Activated T-helper 17 cell treated with anti-CD3 and anti-CD28 coated beads, Interleukin-2, amount 50 U/mL, for 72 hours (primary cell): ENCODE measurements at regions not wholly inside any gene's neighbourhood (a gene's known extent, or its start where the extent isn't known, plus 50 kb on each side); places are given as distances from the start of the nearest gene placed in this dataset.

Experiments used
- ATAC-seq: fragments of 150-1000 bp; cut with Tn5 transposase; replicated peaks from 2 replicates; pipeline ENCODE4 v1.10.0; 2021; ENCODE audit warnings: mild to moderate bottlenecking, moderate library complexity
- H3K27ac Mint-ChIP-seq: one replicate; pipeline ENCODE4 v1.8.0; 2022; ENCODE audit warnings: mixed read lengths
- H3K27me3 Mint-ChIP-seq: one replicate; pipeline ENCODE4 v1.8.0; 2022; ENCODE audit warnings: mixed read lengths
- H3K36me3 Mint-ChIP-seq: one replicate; pipeline ENCODE4 v1.8.0; 2022; ENCODE audit warnings: low read depth, mild to moderate bottlenecking, mixed read lengths
- H3K4me1 Mint-ChIP-seq: one replicate; pipeline ENCODE4 v1.8.0; 2022; ENCODE audit warnings: mixed read lengths
- H3K4me3 Mint-ChIP-seq: one replicate; pipeline ENCODE4 v1.8.0; 2022; ENCODE audit warnings: mild to moderate bottlenecking, mixed read lengths
- H3K9me3 Mint-ChIP-seq: one replicate; pipeline ENCODE4 v1.8.0; 2022; ENCODE audit warnings: mixed read lengths

GRCh38 chr3:168156479-168156878 lies 60.8 kb upstream of the GOLIM4 start:
- ATAC-seq = no peak
- H3K27ac Mint-ChIP-seq = no peak overlapping the region
- peaks cover 3% of the 10 kb centered on the region for H3K9me3 Mint-ChIP-seq
- H3K27me3 Mint-ChIP-seq = peaks cover 24% of the 10 kb centered on the region
- no peaks in the 10 kb centered on the region for H3K4me1 Mint-ChIP-seq
- no peaks in the 10 kb centered on the region for H3K36me3 Mint-ChIP-seq
- H3K4me3 Mint-ChIP-seq = no peak overlapping the region

- no peak for ATAC-seq
- Mint-ChIP-seq H3K36me3 (no peaks in the 10 kb centered on the region), H3K4me1 (no peaks in the 10 kb centered on the region), H3K9me3 (peaks cover 3% of the 10 kb centered on the region), H3K27me3 (peaks cover 24% of the 10 kb centered on the region), H3K4me3 (no peak overlapping the region), H3K27ac (no peak overlapping the region)
Measured at GRCh38 chr3:168155303-168155702, 59.6 kb upstream of the GOLIM4 start.

GRCh38 chr3:168154089-168154488 lies 58.4 kb upstream of the GOLIM4 start:
- Mint-ChIP-seq H3K36me3 (no peaks in the 10 kb centered on the region), H3K27me3 (peaks cover 24% of the 10 kb centered on the region), H3K27ac (no peak overlapping the region), H3K4me1 (no peaks in the 10 kb centered on the region), H3K4me3 (no peak overlapping the region), H3K9me3 (peaks cover 3% of the 10 kb centered on the region)
- no peak for ATAC-seq

- H3K4me3 Mint-ChIP-seq = no peak overlapping the region
- H3K9me3 Mint-ChIP-seq = peaks cover 3% of the 10 kb centered on the region
Measured at GRCh38 chr3:168152149-168152548, 56.4 kb upstream of the GOLIM4 start.

More at GRCh38 chr3:168152149-168152548, 56.4 kb upstream of the GOLIM4 start:
- no peaks in the 10 kb centered on the region for H3K4me1 Mint-ChIP-seq
- no peaks in the 10 kb centered on the region for H3K36me3 Mint-ChIP-seq
- H3K27ac Mint-ChIP-seq = no peak overlapping the region
- peaks cover 8% of the 10 kb centered on the region for H3K27me3 Mint-ChIP-seq
- ATAC-seq = no peak
